ENCODE measurements at regions not wholly inside any gene's neighbourhood (a gene's known extent, or its start where the extent isn't known, plus 50 kb on each side); places are given as distances from the start of the nearest gene placed in this dataset.
"Not testable (repeated sequence)": the region's sequence is repeated elsewhere in the genome, so short reads cannot be mapped to it uniquely, and the experiment has no call there.

DNA sequence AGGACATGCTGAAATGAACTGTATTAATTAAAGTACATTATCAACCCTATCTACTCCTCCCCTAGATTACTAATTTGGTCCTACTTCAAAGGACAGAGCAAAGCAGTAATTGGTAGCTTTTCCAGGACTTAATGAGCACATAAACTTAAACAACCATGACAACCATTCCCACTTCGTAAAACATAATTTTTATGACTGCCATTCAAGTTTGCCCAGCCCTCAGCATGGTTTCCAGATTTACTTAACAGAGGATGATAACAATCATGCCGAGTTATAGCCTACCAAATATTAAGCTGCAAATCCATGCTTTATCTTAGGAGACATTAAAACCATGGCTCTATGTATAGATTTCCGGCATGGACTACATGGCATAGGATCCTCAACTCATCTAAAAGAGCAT is 401.1 kb upstream of the CHAC2 start:
- no peak for DNase-seq (ENCODE audit: low read depth, low spot score)

DNA sequence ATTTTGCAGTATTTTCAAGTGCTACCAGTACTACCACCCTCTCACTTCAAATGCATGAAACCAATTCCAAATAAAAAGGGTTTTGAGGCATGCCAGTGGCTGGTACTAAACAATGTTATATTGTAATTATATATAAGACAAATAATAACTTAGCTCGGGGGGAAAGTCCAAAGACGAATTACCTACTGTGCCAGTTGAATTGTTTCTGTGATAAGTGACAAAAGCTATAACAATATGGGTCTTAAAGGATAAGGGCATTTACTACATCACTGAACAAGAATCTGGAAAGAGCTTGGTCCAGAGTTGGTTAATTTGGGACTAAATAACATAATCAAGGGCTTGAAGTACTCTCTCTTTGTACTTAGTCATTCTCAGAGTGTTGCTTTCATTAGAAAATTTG is 404.7 kb upstream of the CHAC2 start:
- no peak for DNase-seq (ENCODE audit: low read depth, low spot score)

DNA sequence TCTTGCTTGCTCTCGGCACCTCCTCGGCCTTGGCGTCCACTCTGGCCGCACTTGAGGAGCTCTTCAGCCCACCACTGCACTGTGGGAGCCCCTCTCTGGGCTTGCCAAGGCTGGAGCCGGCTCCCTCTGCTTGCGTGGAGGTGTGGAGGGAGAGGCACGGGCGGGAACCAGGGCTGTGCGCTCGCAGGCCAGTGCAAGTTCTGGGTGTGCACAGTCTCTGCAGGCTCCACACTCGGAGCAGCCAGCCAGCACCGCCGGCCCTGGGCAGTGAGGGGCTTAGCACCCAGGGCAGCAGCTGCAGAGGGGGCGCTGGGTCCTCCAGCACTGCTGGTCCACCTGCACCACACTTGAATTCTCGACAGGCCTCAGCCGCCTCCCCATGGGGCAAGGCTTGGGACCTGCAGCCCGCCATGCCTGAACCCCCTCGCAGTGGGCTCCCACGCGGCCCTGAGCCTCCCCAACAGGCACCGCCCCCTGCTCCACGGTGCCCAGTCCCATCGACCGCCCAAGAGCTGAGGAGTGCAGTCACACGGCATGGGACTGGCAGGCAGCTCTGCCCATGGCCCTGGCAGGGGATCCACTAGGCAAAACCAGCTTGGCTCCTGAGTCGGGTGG is 411.2 kb upstream of the CHAC2 start:
- DNase-seq (ENCODE audit: low read depth, low spot score): no peak

DNA sequence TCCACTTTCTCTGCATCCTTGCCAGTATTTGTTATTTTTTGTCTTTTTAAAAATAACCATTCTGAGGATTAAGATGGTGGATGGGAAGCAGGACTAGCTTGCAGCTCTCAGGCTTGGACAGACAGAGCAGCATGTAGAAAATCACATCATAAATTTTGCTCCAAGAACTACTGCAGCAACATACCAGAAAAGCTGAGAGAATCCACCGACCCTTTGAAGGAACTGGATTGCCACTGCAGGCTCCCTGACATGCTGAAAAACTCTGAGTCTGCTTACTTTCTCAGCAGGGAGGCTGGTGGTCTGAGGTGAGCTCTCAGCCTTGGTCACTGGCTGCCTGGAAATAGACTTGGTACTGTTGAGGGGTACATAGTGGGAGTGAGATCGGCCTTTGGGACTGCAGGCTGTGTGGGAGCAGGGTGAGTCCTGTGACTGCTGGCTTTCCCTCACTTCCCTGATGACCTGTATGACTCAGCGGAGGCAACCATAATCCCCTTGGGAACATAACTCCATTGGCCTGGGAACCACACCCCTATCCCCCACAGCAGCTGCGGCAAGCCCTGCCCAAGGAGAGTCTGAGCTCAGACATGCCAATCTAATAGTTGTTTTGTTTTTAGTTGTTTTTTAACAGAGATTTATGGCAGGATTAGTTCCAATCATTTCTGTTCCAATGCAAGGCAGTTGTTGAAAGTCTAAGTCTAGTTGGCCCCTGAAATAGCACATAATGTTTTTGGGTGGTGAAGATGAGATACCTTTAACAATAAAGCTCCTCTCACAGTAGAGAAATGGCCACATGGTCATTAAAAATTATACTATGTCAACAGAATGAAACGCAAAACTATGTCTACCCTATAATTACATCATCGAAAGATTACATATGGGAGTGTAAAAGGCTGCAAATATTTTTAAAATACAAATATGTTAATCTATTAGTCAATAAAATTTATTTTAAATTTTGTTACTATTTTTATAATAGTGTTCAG is 414.2 kb upstream of the CHAC2 start:
- peak; percentile 50 for DNase-seq (ENCODE audit: low read depth, low spot score)

DNA sequence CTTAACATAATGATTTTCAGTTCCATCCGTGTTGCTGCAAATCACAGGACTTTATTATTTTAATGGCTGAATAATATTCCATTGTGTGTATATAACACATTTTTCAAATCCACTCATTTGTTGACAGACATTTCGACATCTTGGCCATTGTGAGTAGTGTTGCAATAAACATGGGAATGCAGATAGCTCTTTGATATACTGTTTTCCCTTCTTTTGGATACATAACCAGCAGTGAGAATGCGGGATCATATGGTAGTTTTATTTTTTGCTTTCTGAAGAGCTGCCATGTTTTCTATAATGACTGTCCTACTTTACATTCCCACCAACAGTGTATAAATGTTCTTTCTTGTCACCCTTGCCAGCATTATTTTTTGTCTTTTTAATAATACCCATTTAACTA is 420.3 kb upstream of the CHAC2 start:
- DNase-seq (ENCODE audit: low read depth, low spot score): no peak

DNA sequence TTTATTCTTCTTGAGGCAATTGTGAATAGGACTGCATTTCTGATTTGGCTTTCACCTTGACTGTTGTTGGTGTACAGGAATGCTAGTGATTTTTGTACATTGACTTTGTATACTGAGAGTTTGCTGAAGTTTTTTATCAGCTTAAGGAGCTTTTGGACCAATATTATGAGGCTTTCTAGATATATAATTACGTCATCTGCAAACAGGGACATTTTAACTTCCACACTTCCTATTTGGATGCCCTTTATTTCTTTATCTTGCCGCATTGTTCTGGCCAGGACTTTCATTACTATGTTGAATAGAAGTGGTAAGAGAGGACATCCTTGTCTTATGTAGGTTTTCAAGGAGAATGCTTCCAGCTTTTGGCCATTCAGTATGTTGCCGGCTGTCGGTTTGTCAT is 425.4 kb upstream of the CHAC2 start:
- DNase-seq (ENCODE audit: low read depth, low spot score): no peak

DNA sequence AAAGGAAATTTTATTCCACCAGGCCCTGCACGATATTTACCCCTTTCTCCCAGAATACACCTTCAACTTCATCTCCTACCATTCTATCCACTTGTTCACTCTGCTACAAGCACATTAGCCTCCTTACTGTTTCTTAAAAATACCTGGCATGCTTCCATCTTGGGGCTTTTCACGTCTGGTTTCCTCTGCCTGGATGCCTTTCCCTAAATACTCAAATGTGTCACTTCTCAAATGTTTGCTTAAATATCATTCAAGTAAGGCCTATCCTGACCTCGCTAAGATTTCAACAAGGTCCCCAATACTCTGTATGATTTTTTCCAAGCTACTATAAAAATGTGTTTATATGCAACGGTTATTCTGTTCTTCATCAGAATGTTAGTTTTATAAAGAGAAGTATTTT is 433.0 kb upstream of the CHAC2 start:
- DNase-seq (ENCODE audit: low read depth, low spot score): peak; percentile 36

DNA sequence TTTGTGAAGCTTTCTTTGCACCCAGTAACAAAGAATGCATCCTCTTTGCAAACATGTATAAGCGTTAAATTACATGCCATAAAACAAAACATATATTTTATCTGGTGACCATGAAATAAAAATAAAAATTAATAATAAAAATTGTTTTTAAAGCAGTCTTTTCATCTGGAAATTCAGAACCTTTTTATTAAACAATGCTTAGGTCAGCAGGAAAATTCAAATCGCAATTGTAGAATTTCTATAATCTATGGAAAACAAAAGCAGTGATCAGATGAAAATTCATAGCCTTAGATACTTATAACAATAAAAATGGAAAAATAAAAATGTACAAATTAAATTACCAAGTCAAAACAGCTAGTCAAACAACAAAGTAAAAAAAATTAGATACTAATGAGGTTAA is 435.9 kb upstream of the CHAC2 start:
- no peak for DNase-seq (ENCODE audit: low read depth, low spot score)

DNA sequence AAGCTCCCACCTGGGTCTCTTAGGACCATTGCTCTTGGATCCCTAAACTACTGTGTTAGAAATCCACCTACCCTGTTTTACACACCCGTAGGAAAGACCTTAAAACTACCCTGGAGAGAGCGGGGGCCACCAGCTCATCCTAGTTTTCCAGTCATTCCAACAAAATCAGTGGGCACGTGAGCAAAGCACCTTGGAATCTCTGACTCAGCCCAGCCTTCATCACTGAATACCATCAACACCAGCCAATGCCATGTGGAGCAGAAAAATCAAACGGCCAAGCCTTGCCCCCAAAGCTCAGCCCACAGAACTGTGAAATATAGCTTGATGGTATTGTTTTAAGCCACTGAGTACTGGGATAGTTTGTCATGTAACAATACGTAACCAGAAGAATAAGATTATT is 449.7 kb upstream of the CHAC2 start:
- DNase-seq (ENCODE audit: low read depth, low spot score): peak; percentile 26

DNA sequence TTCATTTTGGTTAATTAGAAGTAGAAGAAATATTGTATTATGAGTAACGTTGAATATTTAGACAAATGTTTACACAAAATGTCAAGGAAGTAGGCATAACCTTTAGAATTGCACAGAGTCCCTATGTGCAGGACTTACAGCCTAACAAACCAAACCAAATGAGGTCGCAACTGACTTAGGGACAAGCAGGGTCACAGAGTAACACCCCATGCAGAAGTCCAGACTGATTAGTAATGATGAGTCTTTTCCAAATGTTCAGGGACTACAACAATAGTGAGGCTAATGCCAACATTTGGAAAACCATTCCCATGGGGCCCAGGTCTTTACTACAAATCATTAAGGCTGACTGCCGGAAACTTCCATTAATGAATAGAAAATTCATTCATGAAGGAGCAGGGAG is 452.5 kb upstream of the CHAC2 start:
- no peak for DNase-seq (ENCODE audit: low read depth, low spot score)

DNA sequence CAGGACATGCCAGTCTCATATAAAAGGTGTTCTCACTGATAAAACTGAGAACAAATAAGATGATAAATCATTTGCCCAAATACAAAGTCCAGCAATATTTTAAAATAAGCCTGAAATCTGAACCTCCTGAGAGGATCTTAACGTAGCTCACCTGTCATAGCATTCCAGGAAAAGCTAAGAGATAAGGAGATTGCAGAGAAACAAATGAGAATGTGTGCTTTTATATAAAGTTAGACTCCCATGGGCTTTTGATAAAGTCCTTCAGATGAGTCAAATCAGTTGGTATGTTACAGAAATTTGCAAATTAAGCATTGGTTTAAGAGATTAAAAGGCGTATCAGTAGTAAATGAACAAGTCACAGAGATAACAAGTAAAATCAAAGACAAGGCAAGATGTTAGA is 452.9 kb upstream of the CHAC2 start:
- no peak for DNase-seq (ENCODE audit: low read depth, low spot score)

DNA sequence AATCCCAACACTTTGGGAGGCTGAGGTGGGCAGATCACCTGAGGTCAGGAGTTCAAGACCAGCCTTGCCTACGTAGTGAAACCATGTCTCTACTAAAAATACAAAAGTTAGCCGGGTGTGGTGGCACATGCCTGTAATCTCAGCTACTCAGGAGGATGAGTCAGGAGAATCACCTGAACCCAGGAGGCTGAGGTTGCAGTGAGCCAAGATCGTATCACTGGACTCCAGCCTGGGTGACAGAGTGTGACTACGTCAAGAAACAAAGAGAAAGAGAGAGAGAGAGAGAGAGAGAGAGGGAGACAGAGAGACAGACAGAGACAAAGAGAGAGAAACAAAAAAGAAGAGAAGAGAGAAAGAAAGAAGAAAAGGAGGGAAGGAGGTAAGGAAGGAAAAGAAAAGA is 454.0 kb upstream of the CHAC2 start:
- not testable (repeated sequence) for DNase-seq (ENCODE audit: low read depth, low spot score)

DNA sequence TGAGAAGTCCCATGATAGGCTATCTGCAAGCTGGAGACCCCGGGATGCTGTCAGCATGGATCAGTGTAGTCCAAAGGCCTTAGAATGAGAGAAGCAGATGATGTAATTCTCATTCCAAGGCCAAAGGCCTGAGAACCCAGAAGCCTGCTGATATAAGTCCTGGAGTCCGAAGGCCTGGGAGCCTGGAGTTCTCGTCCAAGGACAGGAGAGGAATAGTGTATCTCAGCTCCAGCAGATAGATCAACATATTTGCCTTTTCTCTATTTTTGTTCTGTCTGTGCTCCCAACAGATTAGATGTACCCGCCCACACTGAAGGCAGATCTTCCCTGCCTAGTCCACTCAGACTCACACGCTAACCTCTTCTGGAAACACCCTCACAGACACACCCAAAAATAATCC is 454.9 kb upstream of the CHAC2 start:
- no peak for DNase-seq (ENCODE audit: low read depth, low spot score)

DNA sequence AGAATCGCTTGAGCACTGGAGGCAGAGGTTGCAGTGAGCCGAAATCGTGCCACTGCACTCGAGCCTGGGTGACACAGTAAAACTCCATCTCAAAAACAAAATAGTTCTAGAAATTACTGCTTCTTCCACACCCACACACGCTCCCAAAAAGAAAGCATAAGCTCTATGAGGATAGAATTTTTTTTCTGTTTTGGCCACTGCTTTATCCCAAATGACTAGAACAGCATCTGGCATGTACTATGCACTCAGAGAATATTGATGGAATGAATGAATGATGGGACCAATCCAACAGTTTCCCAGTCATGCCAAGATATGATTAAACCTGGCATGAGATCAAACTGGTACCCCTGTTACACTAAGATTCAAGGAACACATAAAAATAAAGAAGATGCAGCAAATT is 455.4 kb upstream of the CHAC2 start:
- DNase-seq (ENCODE audit: low read depth, low spot score): no peak

DNA sequence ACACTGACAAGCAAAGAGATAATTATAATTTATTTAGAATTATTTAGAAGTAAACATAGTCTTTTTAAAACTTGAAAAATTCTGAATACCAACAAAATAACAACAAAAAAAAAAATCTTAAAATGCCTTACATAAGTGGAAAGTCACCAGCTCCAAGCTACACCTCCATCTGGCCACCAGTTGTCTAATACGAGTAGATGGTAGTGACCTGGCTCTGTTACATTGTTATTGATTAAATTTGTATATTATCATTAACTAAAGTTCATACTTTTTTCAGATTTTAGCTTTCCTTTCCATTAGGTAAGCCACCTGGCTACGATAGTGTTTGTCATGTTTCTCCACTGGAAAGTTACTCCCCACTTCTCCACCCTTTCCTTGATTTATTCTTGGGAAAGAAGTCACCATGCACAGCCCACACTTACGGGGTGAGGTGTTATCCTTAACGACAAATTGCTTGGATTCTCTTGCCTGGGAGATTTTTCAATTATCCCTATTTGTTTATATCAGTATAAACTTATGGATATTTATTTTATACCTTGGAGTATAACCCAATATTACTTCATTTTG is 464.5 kb upstream of the CHAC2 start:
- no peak for DNase-seq (ENCODE audit: low read depth, low spot score)

DNA sequence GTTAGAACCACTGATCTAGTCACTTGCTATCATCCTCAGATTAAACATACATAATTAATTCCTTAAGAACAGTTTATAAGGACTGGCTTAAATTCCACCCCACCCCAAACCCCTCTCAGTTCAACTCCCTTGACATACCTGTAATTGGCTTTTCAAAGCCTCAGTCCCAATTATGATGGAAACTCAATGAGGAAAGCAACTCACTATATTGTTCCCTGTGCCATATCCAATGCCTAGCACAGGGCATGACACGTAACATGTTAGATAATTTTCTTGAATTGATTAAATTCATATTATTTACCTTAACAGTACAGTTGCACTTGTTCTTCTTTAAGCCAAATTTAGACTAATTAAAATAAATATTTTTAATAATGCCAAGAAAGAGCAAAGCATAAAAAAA is 465.1 kb upstream of the CHAC2 start:
- DNase-seq (ENCODE audit: low read depth, low spot score): no peak

DNA sequence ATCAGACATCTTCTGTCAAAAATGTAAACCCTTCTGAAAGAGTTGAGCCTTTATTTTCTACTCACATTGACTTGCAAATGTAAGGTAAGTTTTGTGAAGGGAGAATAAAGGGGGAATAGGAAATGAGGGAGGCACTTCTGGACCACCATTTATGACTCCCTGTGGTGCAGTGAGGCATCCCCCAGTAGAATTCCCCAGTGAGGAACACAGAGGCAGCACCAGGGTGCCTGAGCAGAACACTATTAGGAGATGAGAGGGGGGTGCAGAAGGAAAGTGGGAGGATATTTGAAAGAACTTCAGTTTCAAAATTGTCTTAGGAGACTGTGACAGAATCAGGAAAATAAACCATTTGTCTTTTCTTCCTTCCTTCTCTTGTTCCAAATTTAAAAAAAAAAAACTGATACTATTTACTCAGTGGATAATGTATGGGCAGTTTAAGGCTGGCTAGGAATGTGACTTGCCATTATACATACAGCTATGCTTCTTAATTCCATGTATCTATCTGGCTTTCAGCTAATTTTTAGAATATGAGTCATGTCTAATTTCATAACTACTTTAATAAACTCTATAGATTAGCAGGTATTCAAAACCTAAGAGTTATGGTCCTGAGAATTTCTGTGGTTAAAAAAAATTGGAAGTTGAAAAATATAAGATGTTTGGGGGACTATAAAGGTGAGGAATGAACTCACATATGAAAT is 478.1 kb upstream of the CHAC2 start:
- no peak for DNase-seq (ENCODE audit: low read depth, low spot score)

DNA sequence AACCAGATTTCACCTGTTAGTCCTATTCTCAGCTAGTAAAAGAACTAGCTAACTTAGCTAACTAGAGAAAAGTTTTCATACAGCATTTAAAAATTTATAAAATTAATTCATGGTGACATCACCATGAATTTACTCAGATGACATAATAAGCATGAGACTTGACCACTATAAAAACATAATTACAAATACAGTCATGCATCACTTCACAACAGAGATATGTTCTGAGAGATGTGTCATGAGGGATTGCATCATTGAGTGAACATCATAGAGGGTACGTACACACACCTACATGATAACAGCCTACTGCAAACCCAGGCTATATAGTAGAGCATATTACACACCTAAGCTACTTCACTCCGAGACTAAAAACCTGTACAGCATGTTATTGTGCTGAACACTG is 481.3 kb upstream of the CHAC2 start:
- peak; percentile 3 for DNase-seq (ENCODE audit: low read depth, low spot score)

DNA sequence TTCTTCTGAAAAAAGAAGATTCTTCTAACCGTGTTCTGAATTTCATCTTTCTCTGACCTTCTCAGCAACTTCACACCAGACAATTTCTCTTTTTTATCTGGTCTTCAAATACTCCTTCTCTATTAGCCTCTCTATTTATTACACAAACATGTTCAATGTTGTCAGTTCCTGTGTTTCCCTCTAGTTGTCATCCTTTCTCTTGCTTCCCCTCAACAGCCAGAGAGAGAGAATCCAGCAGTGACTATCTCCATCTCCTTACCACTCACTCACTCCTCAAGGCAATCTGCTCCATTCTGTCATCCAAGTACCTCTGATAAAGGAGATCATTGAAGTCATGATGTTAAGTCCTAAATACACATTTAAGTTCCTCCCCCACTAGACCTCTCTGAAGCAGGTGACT is 491.9 kb upstream of the CHAC2 start:
- no peak for DNase-seq (ENCODE audit: low read depth, low spot score)

DNA sequence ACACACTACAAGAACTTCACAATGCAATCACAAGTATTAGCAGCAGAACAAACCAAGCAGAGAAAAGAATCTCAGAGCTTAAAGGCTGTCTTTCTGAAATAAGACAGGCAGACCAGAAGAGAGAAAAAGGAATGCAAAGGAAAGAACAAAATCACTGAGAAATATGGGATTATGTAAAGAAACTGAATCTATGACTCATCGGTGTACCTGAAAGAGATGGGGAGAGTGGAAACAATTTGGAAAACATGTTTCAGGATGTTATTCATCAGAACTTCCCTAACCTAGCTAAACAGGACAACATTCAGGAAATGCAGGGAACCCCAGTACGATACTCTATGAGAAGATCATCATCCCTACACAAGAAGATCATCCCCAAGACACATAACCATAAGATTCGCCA is 499.0 kb upstream of the CHAC2 start:
- no peak for DNase-seq (ENCODE audit: low read depth, low spot score)

DNA sequence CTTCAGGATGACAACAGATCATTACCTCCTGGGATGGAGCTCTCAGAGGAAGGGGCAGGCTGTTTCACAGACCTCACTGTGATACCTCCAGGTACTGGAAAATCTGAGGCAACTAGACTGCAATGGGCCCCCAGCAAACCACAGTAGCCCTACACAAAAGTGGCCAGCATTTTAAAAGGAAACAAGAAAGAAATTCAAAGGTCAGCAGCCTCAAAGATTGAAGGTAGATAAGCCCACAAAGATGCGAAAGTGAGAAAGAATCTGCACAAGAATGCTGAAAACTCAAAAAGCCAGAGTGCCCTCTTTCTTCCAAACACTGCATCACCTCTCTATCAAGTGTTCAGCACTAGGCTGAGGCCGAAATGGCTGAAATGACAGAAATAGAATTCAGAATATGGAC is 499.5 kb upstream of the CHAC2 start:
- no peak for DNase-seq (ENCODE audit: low read depth, low spot score)

DNA sequence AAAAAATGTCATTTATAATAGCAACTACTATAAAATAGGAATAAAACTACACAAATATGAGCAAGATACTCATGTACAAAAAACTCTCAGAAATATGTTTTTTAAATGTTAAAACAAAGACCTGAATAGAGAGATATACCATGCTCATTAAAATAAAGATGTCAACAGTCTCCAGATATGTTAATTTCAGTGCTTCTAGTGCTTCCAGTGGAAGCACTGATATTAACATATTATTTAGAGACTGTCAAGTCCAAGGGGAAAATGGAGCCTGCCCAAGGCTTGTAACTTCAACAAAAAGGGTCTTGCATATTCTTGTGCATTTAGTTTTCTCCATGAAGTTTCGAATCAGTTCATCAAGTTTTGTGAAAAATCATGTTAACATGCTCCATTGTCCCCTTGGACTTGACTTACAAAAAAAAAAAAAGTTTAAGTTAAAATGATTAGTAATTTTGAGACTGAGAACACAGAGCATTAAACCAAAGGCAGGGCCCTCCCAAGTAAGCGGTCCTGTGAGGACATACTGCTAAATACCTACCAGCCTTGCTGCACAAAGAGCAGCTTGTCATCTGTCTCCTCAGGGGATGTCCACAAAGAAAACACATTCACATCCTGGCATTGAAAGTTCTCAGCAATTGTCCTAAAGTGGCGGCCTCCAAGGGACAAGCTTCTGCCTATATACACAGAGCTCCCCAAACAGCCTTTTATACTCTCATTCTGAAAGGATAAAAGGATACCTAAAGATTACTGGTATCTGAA is 501.9 kb upstream of the CHAC2 start:
- no peak for DNase-seq (ENCODE audit: low read depth, low spot score)
